H9 (cell line): ENCODE measurements at regions not wholly inside any gene's neighbourhood (a gene's known extent, or its start where the extent isn't known, plus 50 kb on each side); places are given as distances from the start of the nearest gene placed in this dataset.

Experiments
- DNase-seq: peaks from one replicate; pipeline ENCODE4 v3.0.0-alpha.2; 2017
- H2AFZ ChIP-seq: one replicate; pipeline ENCODE4 v1.6.1; 2013; ENCODE audit warnings: mild to moderate bottlenecking, low read length, control low read depth, moderate library complexity
- H2AK5ac ChIP-seq: 2 replicates; pipeline ENCODE4 v1.6.1; 2013; ENCODE audit warnings: low read length, control low read depth, mixed read lengths; ENCODE audit not compliant: insufficient read length
- H2BK120ac ChIP-seq: one replicate; pipeline ENCODE4 v1.6.1; 2013; ENCODE audit warnings: low read depth, mild to moderate bottlenecking, low read length, control low read depth, inconsistent platforms; ENCODE audit not compliant: poor library complexity, severe bottlenecking
- H2BK12ac ChIP-seq: 2 replicates; pipeline ENCODE4 v1.6.1; 2013; ENCODE audit warnings: low read length, control low read depth, mixed read lengths, low read depth; ENCODE audit not compliant: insufficient read length
- H2BK15ac ChIP-seq: 2 replicates; pipeline ENCODE4 v1.6.1; 2013; ENCODE audit warnings: low read depth, low read length, control low read depth
- H2BK20ac ChIP-seq: one replicate; pipeline ENCODE4 v1.6.1; 2013; ENCODE audit warnings: low read depth, mild to moderate bottlenecking, low read length, control low read depth, inconsistent platforms; ENCODE audit not compliant: poor library complexity, severe bottlenecking
- H2BK5ac ChIP-seq: 2 replicates; pipeline ENCODE4 v1.6.1; 2013; ENCODE audit warnings: low read length, control low read depth, mixed read lengths; ENCODE audit not compliant: insufficient read length
- H3K14ac ChIP-seq: 2 replicates; pipeline ENCODE4 v1.6.1; 2013; ENCODE audit warnings: low read length, control low read depth; ENCODE audit not compliant: insufficient read depth
- H3K18ac ChIP-seq: 2 replicates; pipeline ENCODE4 v1.6.1; 2013; ENCODE audit warnings: low read depth, mild to moderate bottlenecking, mixed read lengths, low read length, control low read depth; ENCODE audit not compliant: insufficient read length
- H3K23ac ChIP-seq: 2 replicates; pipeline ENCODE4 v1.6.1; 2013; ENCODE audit warnings: low read length, control low read depth, mixed read lengths, low read depth; ENCODE audit not compliant: insufficient read length
- H3K23me2 ChIP-seq: 2 replicates; pipeline ENCODE4 v1.6.1; 2013; ENCODE audit warnings: low read depth, mild to moderate bottlenecking, mixed read lengths, low read length, control low read depth; ENCODE audit not compliant: insufficient read length, poor library complexity, severe bottlenecking
- H3K27ac ChIP-seq: 2 replicates; pipeline ENCODE4 v1.5.1; 2013; ENCODE audit warnings: low read length, control low read depth, mixed read lengths, low read depth; ENCODE audit not compliant: insufficient read length
- H3K27me3 ChIP-seq: 2 replicates; pipeline ENCODE4 v1.6.1; 2013; ENCODE audit warnings: low read length, control low read depth, inconsistent platforms; ENCODE audit not compliant: insufficient read depth
- H3K4ac ChIP-seq: 2 replicates; pipeline ENCODE4 v1.6.1; 2013; ENCODE audit warnings: low read depth, mild to moderate bottlenecking, control low read depth, inconsistent platforms, low read length, moderate library complexity
- H3K4me1 ChIP-seq: 2 replicates; pipeline ENCODE4 v1.6.1; 2013; ENCODE audit warnings: low read length, control low read depth, inconsistent platforms; ENCODE audit not compliant: insufficient read depth
- H3K4me2 ChIP-seq: 2 replicates; pipeline ENCODE4 v1.6.1; 2013; ENCODE audit warnings: low read length, control low read depth, mixed read lengths; ENCODE audit not compliant: insufficient read length, insufficient read depth
- H3K56ac ChIP-seq: 2 replicates; pipeline ENCODE4 v1.6.1; 2013; ENCODE audit warnings: low read depth, mild to moderate bottlenecking, mixed read lengths, low read length, control low read depth; ENCODE audit not compliant: insufficient read length
- H3K79me1 ChIP-seq: 2 replicates; pipeline ENCODE4 v1.6.1; 2013; ENCODE audit warnings: low read depth, mild to moderate bottlenecking, moderate library complexity, low read length, control low read depth, inconsistent platforms; ENCODE audit not compliant: insufficient read depth, poor library complexity, severe bottlenecking
- H3K79me2 ChIP-seq: 2 replicates; pipeline ENCODE4 v1.6.1; 2013; ENCODE audit warnings: low read length, control low read depth, inconsistent platforms; ENCODE audit not compliant: insufficient read depth
- H3K9ac ChIP-seq: 2 replicates; pipeline ENCODE4 v1.6.1; 2013; ENCODE audit warnings: low read length, control low read depth, mixed read lengths; ENCODE audit not compliant: insufficient read length; ENCODE audit errors: extremely low read depth
- H3K9me3 ChIP-seq: one replicate; pipeline ENCODE4 v1.6.1; 2013; ENCODE audit warnings: low read depth, low read length, inconsistent platforms; ENCODE audit not compliant: control insufficient read depth
- H3T11ph ChIP-seq: one replicate; pipeline ENCODE4 v1.6.1; 2013; ENCODE audit warnings: mild to moderate bottlenecking, low read length, control low read depth, inconsistent platforms
- H4K20me1 ChIP-seq: one replicate; pipeline ENCODE4 v1.6.1; 2013; ENCODE audit not compliant: control insufficient read depth, insufficient read length, insufficient read depth
- H4K5ac ChIP-seq: 2 replicates; pipeline ENCODE4 v1.6.1; 2013; ENCODE audit warnings: low read depth, mild to moderate bottlenecking, mixed read lengths, low read length, control low read depth; ENCODE audit not compliant: insufficient read length
- H4K8ac ChIP-seq: replicated peaks from 2 replicates; pipeline ENCODE4 v1.6.1; 2013; ENCODE audit warnings: low read length, control low read depth, mixed read lengths, low read depth; ENCODE audit not compliant: insufficient read length
- H4K91ac ChIP-seq: 2 replicates; pipeline ENCODE4 v1.6.1; 2013; ENCODE audit warnings: low read depth, mild to moderate bottlenecking, moderate library complexity, mixed read lengths, low read length, control low read depth; ENCODE audit not compliant: insufficient read length
- H3K27ac Mint-ChIP-seq, 3 experiments: 2 replicates in 2 of 3; 3 replicates in 1 of 3; pipeline ENCODE4 v1.8.0; 2020 to 2021; ENCODE audit warnings: mixed read lengths in 3 of 3, mild to moderate bottlenecking in 1 of 3, moderate library complexity in 1 of 3
- H3K27me3 Mint-ChIP-seq: 2 replicates; pipeline ENCODE4 v1.8.0; 2021; ENCODE audit warnings: low read depth, mild to moderate bottlenecking, moderate library complexity, mixed read lengths
- H3K36me3 Mint-ChIP-seq, 3 experiments: 2 replicates in 2 of 3; 3 replicates in 1 of 3; pipeline ENCODE4 v1.8.0; 2020 to 2021; ENCODE audit warnings: low read depth in 3 of 3, mixed read lengths in 3 of 3; ENCODE audit not compliant: insufficient read depth in 1 of 3
- H3K4me1 Mint-ChIP-seq, 2 experiments: 2 replicates each; pipeline ENCODE4 v1.8.0; 2020; ENCODE audit warnings: mixed read lengths in 2 of 2
- H3K4me3 Mint-ChIP-seq, 2 experiments: 2 replicates in 1 of 2; 3 replicates in 1 of 2; pipeline ENCODE4 v1.8.0; 2020 to 2021; ENCODE audit warnings: mild to moderate bottlenecking in 2 of 2, mixed read lengths in 2 of 2, moderate library complexity in 1 of 2
- H3K9me3 Mint-ChIP-seq, 2 experiments: 2 replicates in 1 of 2; 3 replicates in 1 of 2; pipeline ENCODE4 v1.8.0; 2020; ENCODE audit warnings: mild to moderate bottlenecking in 2 of 2, mixed read lengths in 2 of 2, moderate library complexity in 1 of 2
- WGBS: extraction: QIAGEN DNeasy Blood & Tissue Kit; methylation state at CpG from one replicate; pipeline ENCODE4 v1.1.7; 2013; ENCODE audit warnings: missing lambda C conversion rate, low lambda C conversion rate, mixed read lengths; ENCODE audit not compliant: insufficient read length; ENCODE audit errors: extremely low coverage; 5-methylcytosine and 5-hydroxymethylcytosine counted together
- TF ChIP-seq, protein P1 (sequence below): fragments of 200-600 bp; sonication (generic); conservative IDR thresholded peaks from 3 replicates; pipeline ENCODE4 v1.8.0; 2021; ENCODE audit warnings: antibody characterized with exemption, mild to moderate bottlenecking

GRCh38 chr17:55607731-55608341 lies 96.6 kb upstream of the SMIM36 start:
- no peak overlapping the region for H4K91ac ChIP-seq
- H2AK5ac ChIP-seq = no peak overlapping the region
- H4K8ac ChIP-seq = no peak overlapping the region
- no peak for DNase-seq
- no peak overlapping the region for H3K9ac ChIP-seq
- H3K27ac Mint-ChIP-seq = no peak overlapping the region
- no peak overlapping the region for H2BK20ac ChIP-seq
- H3K4me1 Mint-ChIP-seq = peaks cover 6 to 9% of the 10 kb centered on the region in 2 experiments; a peak in 3 of 4 replicates
- no peak overlapping the region for H3K56ac ChIP-seq
- H3K27me3 ChIP-seq = no peaks in the 10 kb centered on the region
- no peak overlapping the region for H3K4ac ChIP-seq
- H2BK5ac ChIP-seq = no peak overlapping the region
- H4K20me1 ChIP-seq = no peaks in the 10 kb centered on the region
- TF ChIP-seq, protein P1, sequence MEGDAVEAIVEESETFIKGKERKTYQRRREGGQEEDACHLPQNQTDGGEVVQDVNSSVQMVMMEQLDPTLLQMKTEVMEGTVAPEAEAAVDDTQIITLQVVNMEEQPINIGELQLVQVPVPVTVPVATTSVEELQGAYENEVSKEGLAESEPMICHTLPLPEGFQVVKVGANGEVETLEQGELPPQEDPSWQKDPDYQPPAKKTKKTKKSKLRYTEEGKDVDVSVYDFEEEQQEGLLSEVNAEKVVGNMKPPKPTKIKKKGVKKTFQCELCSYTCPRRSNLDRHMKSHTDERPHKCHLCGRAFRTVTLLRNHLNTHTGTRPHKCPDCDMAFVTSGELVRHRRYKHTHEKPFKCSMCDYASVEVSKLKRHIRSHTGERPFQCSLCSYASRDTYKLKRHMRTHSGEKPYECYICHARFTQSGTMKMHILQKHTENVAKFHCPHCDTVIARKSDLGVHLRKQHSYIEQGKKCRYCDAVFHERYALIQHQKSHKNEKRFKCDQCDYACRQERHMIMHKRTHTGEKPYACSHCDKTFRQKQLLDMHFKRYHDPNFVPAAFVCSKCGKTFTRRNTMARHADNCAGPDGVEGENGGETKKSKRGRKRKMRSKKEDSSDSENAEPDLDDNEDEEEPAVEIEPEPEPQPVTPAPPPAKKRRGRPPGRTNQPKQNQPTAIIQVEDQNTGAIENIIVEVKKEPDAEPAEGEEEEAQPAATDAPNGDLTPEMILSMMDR = no peak
- no peaks in the 10 kb centered on the region for H3K23me2 ChIP-seq
- no peak overlapping the region for H2BK120ac ChIP-seq
- no peaks in the 10 kb centered on the region; the same call in 1 of the 2 replicates for H3K27me3 Mint-ChIP-seq
- H3K4me3 Mint-ChIP-seq = no peak overlapping the region
- no peak overlapping the region for H4K5ac ChIP-seq
- no peaks in the 10 kb centered on the region for H3K36me3 Mint-ChIP-seq
- H3K9me3 ChIP-seq = no peaks in the 10 kb centered on the region
- no peak overlapping the region for H3T11ph ChIP-seq
- no peak overlapping the region for H3K18ac ChIP-seq
- H3K14ac ChIP-seq = no peak overlapping the region
- no peak overlapping the region for H2BK15ac ChIP-seq
- H3K4me2 ChIP-seq = no peak overlapping the region
- WGBS = no CpG with 5 or more reads among the region's 2 CpGs
- no peak overlapping the region for H2BK12ac ChIP-seq
- no peak overlapping the region for H2AFZ ChIP-seq
- H3K9me3 Mint-ChIP-seq = no peaks in the 10 kb centered on the region
- no peak overlapping the region for H3K23ac ChIP-seq
- no peak overlapping the region for H3K27ac ChIP-seq
- H3K79me1 ChIP-seq = no peaks in the 10 kb centered on the region
- H3K4me1 ChIP-seq = no peaks in the 10 kb centered on the region
- H3K79me2 ChIP-seq = no peaks in the 10 kb centered on the region
